ENCODE measurements at regions not wholly inside any gene's neighbourhood (a gene's known extent, or its start where the extent isn't known, plus 50 kb on each side); places are given as distances from the start of the nearest gene placed in this dataset.

DNA sequence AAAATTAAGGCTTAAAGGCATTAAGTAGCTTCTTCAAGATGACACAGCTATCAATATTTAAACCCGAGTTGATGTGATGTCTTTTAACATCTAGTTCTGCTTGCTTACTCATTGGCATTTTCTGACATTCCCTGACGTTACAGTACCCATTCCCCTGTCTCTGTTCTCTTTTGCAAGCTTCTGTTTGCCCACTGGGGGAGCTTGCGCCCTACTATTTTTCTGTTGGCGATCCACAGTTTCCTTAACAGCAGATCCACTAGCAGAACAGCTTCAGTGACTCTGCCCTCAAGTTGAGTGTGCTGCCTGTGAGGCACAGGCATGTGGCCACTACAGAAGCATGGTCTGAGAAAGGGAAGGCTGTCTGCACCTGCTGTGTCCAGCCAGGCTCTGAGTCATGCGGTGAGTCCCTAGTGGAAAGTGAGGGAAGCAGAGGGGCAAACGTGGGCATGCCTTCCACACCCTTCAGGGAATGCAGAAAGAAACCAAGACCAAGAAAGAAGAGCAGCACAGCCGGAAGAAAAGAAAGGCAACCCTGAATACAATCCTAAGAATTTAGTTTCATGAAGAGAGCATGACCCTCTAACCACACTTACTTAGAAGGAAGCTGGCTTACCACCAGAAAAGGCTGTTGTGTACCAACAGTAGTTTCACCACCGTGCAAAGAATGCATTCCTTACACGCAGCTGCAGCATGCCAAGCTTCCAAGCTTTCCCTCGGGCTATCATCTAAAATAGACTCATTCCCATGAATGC, 97.7 kb upstream of the VGLL2 start:
- TF ChIP-seq, protein P1, sequence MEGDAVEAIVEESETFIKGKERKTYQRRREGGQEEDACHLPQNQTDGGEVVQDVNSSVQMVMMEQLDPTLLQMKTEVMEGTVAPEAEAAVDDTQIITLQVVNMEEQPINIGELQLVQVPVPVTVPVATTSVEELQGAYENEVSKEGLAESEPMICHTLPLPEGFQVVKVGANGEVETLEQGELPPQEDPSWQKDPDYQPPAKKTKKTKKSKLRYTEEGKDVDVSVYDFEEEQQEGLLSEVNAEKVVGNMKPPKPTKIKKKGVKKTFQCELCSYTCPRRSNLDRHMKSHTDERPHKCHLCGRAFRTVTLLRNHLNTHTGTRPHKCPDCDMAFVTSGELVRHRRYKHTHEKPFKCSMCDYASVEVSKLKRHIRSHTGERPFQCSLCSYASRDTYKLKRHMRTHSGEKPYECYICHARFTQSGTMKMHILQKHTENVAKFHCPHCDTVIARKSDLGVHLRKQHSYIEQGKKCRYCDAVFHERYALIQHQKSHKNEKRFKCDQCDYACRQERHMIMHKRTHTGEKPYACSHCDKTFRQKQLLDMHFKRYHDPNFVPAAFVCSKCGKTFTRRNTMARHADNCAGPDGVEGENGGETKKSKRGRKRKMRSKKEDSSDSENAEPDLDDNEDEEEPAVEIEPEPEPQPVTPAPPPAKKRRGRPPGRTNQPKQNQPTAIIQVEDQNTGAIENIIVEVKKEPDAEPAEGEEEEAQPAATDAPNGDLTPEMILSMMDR (IDR thresholded peaks at IDR 0.05; ENCODE audit: low read depth, low read length, missing input control), result no peak
- TF ChIP-seq, protein P2, sequence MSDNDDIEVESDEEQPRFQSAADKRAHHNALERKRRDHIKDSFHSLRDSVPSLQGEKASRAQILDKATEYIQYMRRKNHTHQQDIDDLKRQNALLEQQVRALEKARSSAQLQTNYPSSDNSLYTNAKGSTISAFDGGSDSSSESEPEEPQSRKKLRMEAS (IDR thresholded peaks at IDR 0.05), result no peak
- no peak for TF ChIP-seq YY1 (IDR thresholded peaks at IDR 0.05)
- TF ChIP-seq TAF1 (conservative IDR thresholded peaks at IDR 0.05), result no peak
- no peak for TF ChIP-seq SP1 (IDR thresholded peaks at IDR 0.05)
- no peak for TF ChIP-seq RAD21 (IDR thresholded peaks at IDR 0.05)
- TF ChIP-seq JUND (IDR thresholded peaks at IDR 0.05), result no peak
- TF ChIP-seq, protein P3, sequence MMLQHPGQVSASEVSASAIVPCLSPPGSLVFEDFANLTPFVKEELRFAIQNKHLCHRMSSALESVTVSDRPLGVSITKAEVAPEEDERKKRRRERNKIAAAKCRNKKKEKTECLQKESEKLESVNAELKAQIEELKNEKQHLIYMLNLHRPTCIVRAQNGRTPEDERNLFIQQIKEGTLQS (IDR thresholded peaks at IDR 0.05), result no peak
- no peak for TF ChIP-seq GABPA (IDR thresholded peaks at IDR 0.05 in 1 of 2, conservative IDR thresholded peaks at IDR 0.05 in 1 of 2)
- no peak for TF ChIP-seq RXRA (IDR thresholded peaks at IDR 0.05)
- TF ChIP-seq FOXA1 (IDR thresholded peaks at IDR 0.05), result no peak
- TF ChIP-seq HNF4G (IDR thresholded peaks at IDR 0.05), result no peak
- TF ChIP-seq, protein P4, sequence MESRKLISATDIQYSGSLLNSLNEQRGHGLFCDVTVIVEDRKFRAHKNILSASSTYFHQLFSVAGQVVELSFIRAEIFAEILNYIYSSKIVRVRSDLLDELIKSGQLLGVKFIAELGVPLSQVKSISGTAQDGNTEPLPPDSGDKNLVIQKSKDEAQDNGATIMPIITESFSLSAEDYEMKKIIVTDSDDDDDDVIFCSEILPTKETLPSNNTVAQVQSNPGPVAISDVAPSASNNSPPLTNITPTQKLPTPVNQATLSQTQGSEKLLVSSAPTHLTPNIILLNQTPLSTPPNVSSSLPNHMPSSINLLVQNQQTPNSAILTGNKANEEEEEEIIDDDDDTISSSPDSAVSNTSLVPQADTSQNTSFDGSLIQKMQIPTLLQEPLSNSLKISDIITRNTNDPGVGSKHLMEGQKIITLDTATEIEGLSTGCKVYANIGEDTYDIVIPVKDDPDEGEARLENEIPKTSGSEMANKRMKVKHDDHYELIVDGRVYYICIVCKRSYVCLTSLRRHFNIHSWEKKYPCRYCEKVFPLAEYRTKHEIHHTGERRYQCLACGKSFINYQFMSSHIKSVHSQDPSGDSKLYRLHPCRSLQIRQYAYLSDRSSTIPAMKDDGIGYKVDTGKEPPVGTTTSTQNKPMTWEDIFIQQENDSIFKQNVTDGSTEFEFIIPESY (IDR thresholded peaks at IDR 0.05), result no peak
- TF ChIP-seq, protein P5, sequence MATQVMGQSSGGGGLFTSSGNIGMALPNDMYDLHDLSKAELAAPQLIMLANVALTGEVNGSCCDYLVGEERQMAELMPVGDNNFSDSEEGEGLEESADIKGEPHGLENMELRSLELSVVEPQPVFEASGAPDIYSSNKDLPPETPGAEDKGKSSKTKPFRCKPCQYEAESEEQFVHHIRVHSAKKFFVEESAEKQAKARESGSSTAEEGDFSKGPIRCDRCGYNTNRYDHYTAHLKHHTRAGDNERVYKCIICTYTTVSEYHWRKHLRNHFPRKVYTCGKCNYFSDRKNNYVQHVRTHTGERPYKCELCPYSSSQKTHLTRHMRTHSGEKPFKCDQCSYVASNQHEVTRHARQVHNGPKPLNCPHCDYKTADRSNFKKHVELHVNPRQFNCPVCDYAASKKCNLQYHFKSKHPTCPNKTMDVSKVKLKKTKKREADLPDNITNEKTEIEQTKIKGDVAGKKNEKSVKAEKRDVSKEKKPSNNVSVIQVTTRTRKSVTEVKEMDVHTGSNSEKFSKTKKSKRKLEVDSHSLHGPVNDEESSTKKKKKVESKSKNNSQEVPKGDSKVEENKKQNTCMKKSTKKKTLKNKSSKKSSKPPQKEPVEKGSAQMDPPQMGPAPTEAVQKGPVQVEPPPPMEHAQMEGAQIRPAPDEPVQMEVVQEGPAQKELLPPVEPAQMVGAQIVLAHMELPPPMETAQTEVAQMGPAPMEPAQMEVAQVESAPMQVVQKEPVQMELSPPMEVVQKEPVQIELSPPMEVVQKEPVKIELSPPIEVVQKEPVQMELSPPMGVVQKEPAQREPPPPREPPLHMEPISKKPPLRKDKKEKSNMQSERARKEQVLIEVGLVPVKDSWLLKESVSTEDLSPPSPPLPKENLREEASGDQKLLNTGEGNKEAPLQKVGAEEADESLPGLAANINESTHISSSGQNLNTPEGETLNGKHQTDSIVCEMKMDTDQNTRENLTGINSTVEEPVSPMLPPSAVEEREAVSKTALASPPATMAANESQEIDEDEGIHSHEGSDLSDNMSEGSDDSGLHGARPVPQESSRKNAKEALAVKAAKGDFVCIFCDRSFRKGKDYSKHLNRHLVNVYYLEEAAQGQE (IDR thresholded peaks at IDR 0.05), result no peak
